Keratinocyte (primary cell): ENCODE measurements at regions not wholly inside any gene's neighbourhood (a gene's known extent, or its start where the extent isn't known, plus 50 kb on each side); places are given as distances from the start of the nearest gene placed in this dataset.

Experiments
- CTCF ChIP-seq, 3 experiments: IDR thresholded peaks in 1 of 3; conservative IDR thresholded peaks in 1 of 3; optimal IDR thresholded peaks in 1 of 3; 2 replicates in 2 of 3; 3 replicates in 1 of 3; pipeline versions ENCODE3 to v1.5.1; 2011; ENCODE audit warnings: low read length in 3 of 3, mild to moderate bottlenecking in 3 of 3, moderate library complexity in 2 of 3, control low read depth in 1 of 3, inconsistent platforms in 1 of 3; ENCODE audit not compliant: insufficient read depth in 2 of 3; ENCODE audit errors: extremely low read depth in 1 of 3
- EZH2 ChIP-seq: IDR thresholded peaks from one replicate; pipeline ENCODE4 v1.6.1; 2012; ENCODE audit warnings: inconsistent platforms, mild to moderate bottlenecking, low read length, moderate library complexity

GRCh38 chr2:145137901-145138300 lies 618.0 kb upstream of the ZEB2 start:
- TF ChIP-seq CTCF (optimal IDR thresholded peaks at IDR 0.05 in 1 of 3, IDR thresholded peaks at IDR 0.05 in 1 of 3, conservative IDR thresholded peaks at IDR 0.05 in 1 of 3; ENCODE audit: extremely low read depth in 1 of 3, insufficient read depth in 2 of 3, low read length in 3 of 3) (no peak), EZH2 (no peak)
